H1 (cell line): ENCODE measurements at regions not wholly inside any gene's neighbourhood (a gene's known extent, or its start where the extent isn't known, plus 50 kb on each side); places are given as distances from the start of the nearest gene placed in this dataset.

ENCODE experiments used
- CTCF ChIA-PET: fragments of 300-600 bp; sonication (Branson Sonifier 250); formaldehyde crosslinking; loops from one replicate; lab custom pipeline; 2021; ENCODE audit not compliant: partially characterized antibody; lab: Charles Lee
- POLR2A ChIA-PET: fragments of 300-600 bp; sonication (Branson Sonifier 250); formaldehyde crosslinking; loops from one replicate; lab custom pipeline; 2021; ENCODE audit warnings: inconsistent platforms; ENCODE audit not compliant: partially characterized antibody; lab: Charles Lee
- DNase-seq, 2 experiments: peaks; one replicate each; pipeline versions ENCODE4 v3.0.0 to v3.0.0-alpha.2; 2010 to 2022; ENCODE audit warnings: low spot score in 2 of 2, low read depth in 1 of 2, mixed read lengths in 1 of 2
- FAIRE-seq: peaks from 2 replicates; lab custom pipeline; 2011; peaks lifted over from hg19 to GRCh38; lab: Jason Lieb, UNC
- H2AFZ ChIP-seq: 2 replicates; pipeline ENCODE4 v1.8.1; 2012; ENCODE audit warnings: low read length, inconsistent platforms
- H2AK5ac ChIP-seq: 2 replicates; pipeline ENCODE4 v1.6.1; 2013; ENCODE audit warnings: low read depth, low read length
- H2BK120ac ChIP-seq: replicated peaks from 2 replicates; pipeline ENCODE3; 2013; ENCODE audit warnings: low read depth, low read length, inconsistent platforms
- H2BK12ac ChIP-seq: 2 replicates; pipeline ENCODE4 v1.6.1; 2013; ENCODE audit warnings: low read depth, low read length
- H2BK15ac ChIP-seq: 2 replicates; pipeline ENCODE4 v1.6.1; 2013; ENCODE audit warnings: low read length
- H2BK20ac ChIP-seq: 2 replicates; pipeline ENCODE4 v1.6.1; 2013; ENCODE audit warnings: low read length
- H2BK5ac ChIP-seq: 2 replicates; pipeline ENCODE4 v1.6.1; 2013; ENCODE audit warnings: low read depth, low read length
- H3K14ac ChIP-seq: 2 replicates; pipeline ENCODE4 v1.6.1; 2013; ENCODE audit warnings: inconsistent platforms; ENCODE audit not compliant: insufficient read length
- H3K18ac ChIP-seq: 2 replicates; pipeline ENCODE4 v1.6.1; 2013; ENCODE audit warnings: low read length; ENCODE audit errors: extremely low read depth
- H3K23ac ChIP-seq: 2 replicates; pipeline ENCODE4 v1.6.1; 2013; ENCODE audit warnings: inconsistent platforms; ENCODE audit not compliant: insufficient read length
- H3K23me2 ChIP-seq: 2 replicates; pipeline ENCODE4 v1.6.1; 2013; ENCODE audit warnings: low read depth, low read length
- H3K27ac ChIP-seq: 2 replicates; pipeline ENCODE4 v1.6.1; 2011; ENCODE audit warnings: low read depth, low read length, inconsistent platforms
- H3K27me3 ChIP-seq, 4 experiments: replicated peaks in 1 of 4; 1 replicate in 1 of 4; 2 replicates in 3 of 4; pipeline versions ENCODE4 v1.6.1 to v1.8.1; 2011 to 2013; ENCODE audit warnings: low read length in 3 of 4, mild to moderate bottlenecking in 3 of 4, inconsistent platforms in 2 of 4, mixed read lengths in 2 of 4, moderate library complexity in 1 of 4; ENCODE audit not compliant: control insufficient read depth in 3 of 4, insufficient read depth in 3 of 4; ENCODE audit errors: extremely low read depth in 1 of 4
- H3K36me3 ChIP-seq, 4 experiments: 2 replicates each; pipeline versions ENCODE4 v1.6.1 to v1.8.1; 2011 to 2013; ENCODE audit warnings: mild to moderate bottlenecking in 4 of 4, low read length in 3 of 4, moderate library complexity in 2 of 4, control low read depth in 1 of 4, inconsistent platforms in 1 of 4; ENCODE audit not compliant: insufficient read depth in 4 of 4, control insufficient read depth in 2 of 4
- H3K4ac ChIP-seq: replicated peaks from 2 replicates; pipeline ENCODE3; 2013; ENCODE audit warnings: low read length, low read depth, mixed read lengths, inconsistent platforms; ENCODE audit not compliant: insufficient read length
- H3K4me1 ChIP-seq, 4 experiments: replicated peaks in 1 of 4; 1 replicate in 1 of 4; 2 replicates in 3 of 4; pipeline versions ENCODE4 v1.6.1 to v1.8.1; 2011 to 2013; ENCODE audit warnings: low read length in 3 of 4, inconsistent platforms in 2 of 4, mixed read lengths in 1 of 4; ENCODE audit not compliant: insufficient read depth in 4 of 4, control insufficient read depth in 3 of 4
- H3K4me2 ChIP-seq, 2 experiments: 2 replicates each; pipeline versions ENCODE4 v1.6.1 to v1.8.1; 2011 to 2013; ENCODE audit warnings: low read depth in 2 of 2, low read length in 2 of 2, control low read depth in 1 of 2, inconsistent platforms in 1 of 2, mild to moderate bottlenecking in 1 of 2; ENCODE audit not compliant: insufficient read depth in 1 of 2
- H3K4me3 ChIP-seq, 4 experiments: fragments of 200-600, 300-600 bp in 1 of 4; sonication (generic), shearing (Covaris generic), sonication (Bioruptor Twin) in 1 of 4; 2 replicates each; pipeline versions ENCODE4 v1.5.1 to v1.8.1; 2011 to 2016; ENCODE audit warnings: low read length in 4 of 4, low read depth in 3 of 4, control low read depth in 2 of 4, inconsistent platforms in 2 of 4, mild to moderate bottlenecking in 2 of 4, mixed read lengths in 1 of 4, moderate library complexity in 1 of 4; ENCODE audit not compliant: insufficient read depth in 2 of 4; ENCODE audit errors: extremely low read depth in 1 of 4
- H3K56ac ChIP-seq: replicated peaks from 2 replicates; pipeline ENCODE3; 2013; ENCODE audit warnings: low read depth, mild to moderate bottlenecking, mixed read lengths, low read length, inconsistent platforms; ENCODE audit not compliant: insufficient read length
- H3K79me1 ChIP-seq: 2 replicates; pipeline ENCODE4 v1.6.1; 2013; ENCODE audit warnings: low read depth, low read length, control low read depth
- H3K79me2 ChIP-seq, 2 experiments: 2 replicates each; pipeline versions ENCODE4 v1.6.1 to v1.8.1; 2012 to 2013; ENCODE audit warnings: low read length in 2 of 2, mild to moderate bottlenecking in 2 of 2, inconsistent platforms in 1 of 2; ENCODE audit not compliant: insufficient read depth in 2 of 2, control insufficient read depth in 1 of 2
- H3K9ac ChIP-seq, 4 experiments: replicated peaks in 1 of 4; 1 replicate in 1 of 4; 2 replicates in 3 of 4; pipeline versions ENCODE4 v1.6.1 to v1.8.1; 2011 to 2013; ENCODE audit warnings: low read depth in 3 of 4, low read length in 3 of 4, control low read depth in 2 of 4, mild to moderate bottlenecking in 2 of 4, moderate library complexity in 2 of 4, inconsistent platforms in 1 of 4; ENCODE audit errors: extremely low read depth in 1 of 4
- H3K9me3 ChIP-seq, 2 experiments: 2 replicates each; pipeline versions ENCODE4 v1.6.1 to v1.8.1; 2012 to 2013; ENCODE audit warnings: mild to moderate bottlenecking in 2 of 2, moderate library complexity in 2 of 2, control low read depth in 1 of 2, inconsistent platforms in 1 of 2, low read depth in 1 of 2, low read length in 1 of 2, mixed read lengths in 1 of 2; ENCODE audit not compliant: insufficient read depth in 2 of 2
- H4K20me1 ChIP-seq, 2 experiments: replicated peaks in 1 of 2; 2 replicates each; pipeline versions ENCODE3 to v1.8.1; 2011 to 2013; ENCODE audit warnings: inconsistent platforms in 2 of 2, low read length in 2 of 2, mild to moderate bottlenecking in 1 of 2; ENCODE audit not compliant: insufficient read depth in 2 of 2, control insufficient read depth in 1 of 2
- H4K5ac ChIP-seq: 2 replicates; pipeline ENCODE4 v1.6.1; 2013; ENCODE audit warnings: low read length, low read depth, mixed read lengths, inconsistent platforms; ENCODE audit not compliant: insufficient read length
- H4K8ac ChIP-seq: 2 replicates; pipeline ENCODE4 v1.8.0; 2013; ENCODE audit warnings: mild to moderate bottlenecking, moderate library complexity, low read length, inconsistent platforms; ENCODE audit not compliant: insufficient read depth; ENCODE audit errors: extremely low read depth
- H4K91ac ChIP-seq: replicated peaks from 2 replicates; pipeline ENCODE3; 2013; ENCODE audit warnings: low read length, mixed read lengths, inconsistent platforms; ENCODE audit not compliant: insufficient read length
- CBX5 ChIP-seq: fragments of 300-800, 300-1000 bp; sonication (generic); IDR thresholded peaks from 2 replicates; pipeline ENCODE4 v1.7.1; 2016; ENCODE audit warnings: antibody characterized with exemption, low read length, low read depth
- WGBS, 2 experiments: shearing (Covaris generic) in 1 of 2; methylation state at CpG; one replicate each; pipeline versions ENCODE4 v1.1.6 to v1.1.7; 2013 to 2015; ENCODE audit warnings: low lambda C conversion rate in 2 of 2, mixed read lengths in 2 of 2, inconsistent platforms in 1 of 2, low coverage in 1 of 2, missing lambda C conversion rate in 1 of 2; ENCODE audit not compliant: insufficient replicate concordance in 2 of 2, insufficient coverage in 1 of 2, insufficient read length in 1 of 2; ENCODE audit errors: extremely low coverage in 1 of 2, missing lambda C conversion rate in 1 of 2; 5-methylcytosine and 5-hydroxymethylcytosine counted together

GRCh38 chr2:157052685-157053224, 204.8 kb upstream of the GALNT5 start:
- Histone ChIP-seq H3K23me2 (no peaks in the 10 kb centered on the region), H4K91ac (no peak overlapping the region), H3K27me3 (no peaks in the 10 kb centered on the region), H2BK120ac (no peak overlapping the region), H3K9me3 (no peaks in the 10 kb centered on the region), H3K18ac (no peak overlapping the region), H3K27ac (no peak overlapping the region), H2BK12ac (no peak overlapping the region), H3K36me3 (no peaks in the 10 kb centered on the region), H3K4me1 (no peaks in the 10 kb centered on the region), H2BK5ac (no peak overlapping the region), H2BK15ac (no peak overlapping the region), H2BK20ac (no peak overlapping the region), H3K4ac (no peak overlapping the region), H3K9ac (no peak overlapping the region), H3K4me3 (no peak overlapping the region), H3K79me1 (no peaks in the 10 kb centered on the region), H3K56ac (no peak overlapping the region), H3K23ac (no peak overlapping the region), H4K20me1 (no peaks in the 10 kb centered on the region), H4K5ac (no peak overlapping the region), H3K79me2 (no peaks in the 10 kb centered on the region), H2AFZ (no peak overlapping the region), H3K4me2 (no peak overlapping the region), H4K8ac (no peak overlapping the region), H3K14ac (no peak overlapping the region), H2AK5ac (no peak overlapping the region)
- ChIA-PET POLR2A (no interaction called here), CTCF (interaction anchor here (0.8 to 1.7 kb wide), 2 partner anchors 128 to 131 kb away, joined by 3 read pairs; no protein-coding TSS in a partner anchor)
- WGBS, 2 experiments: 91% methylated on average over 5 of the region's 5 CpGs; no CpG with 5 or more reads in 1 of the 2 experiments
- no peak for TF ChIP-seq CBX5
- FAIRE-seq: no peak
- DNase-seq: no peak
